RWPE1 (cell line): ENCODE measurements at regions not wholly inside any gene's neighbourhood (a gene's known extent, or its start where the extent isn't known, plus 50 kb on each side); places are given as distances from the start of the nearest gene placed in this dataset.

Experiments
- CTCF ChIA-PET: fragments of 350-600 bp; sonication (Branson Sonifier 250); formaldehyde crosslinking; extraction: SDS; loops from one replicate; lab custom pipeline; 2021; lab: Yijun Ruan, JAX
- POLR2A ChIA-PET: fragments of 400-600 bp; formaldehyde crosslinking; extraction: SDS; loops from one replicate; lab custom pipeline; 2020; ENCODE audit warnings: antibody characterized with exemption; ENCODE audit not compliant: low non-redundant PET; lab: Yijun Ruan, JAX
- DNase-seq: peaks from one replicate; pipeline ENCODE4 v3.0.0; 2012; ENCODE audit warnings: low spot score
- H3K27ac ChIP-seq: fragments of 450-650 bp; 2 replicates; pipeline ENCODE4 v1.5.1; 2017
- CTCF ChIP-seq: fragments of 450-650 bp; conservative IDR thresholded peaks from 2 replicates; pipeline ENCODE4 v1.5.1; 2017; ENCODE audit warnings: low read depth, mild to moderate bottlenecking

GRCh38 chr1:37265156-37265555 lies 209.2 kb upstream of the ZC3H12A start:
- no peak for DNase-seq
- TF ChIP-seq CTCF = no peak
- no peak overlapping the region for H3K27ac ChIP-seq
- POLR2A ChIA-PET = no interaction called here
- CTCF ChIA-PET = no interaction called here

GRCh38 chr1:37265786-37266667 lies 208.4 kb upstream of the ZC3H12A start:
- ChIA-PET CTCF (no interaction called here), POLR2A (no interaction called here)
- no peak for DNase-seq
- H3K27ac ChIP-seq = no peak overlapping the region
- TF ChIP-seq CTCF = no peak

GRCh38 chr1:37267111-37267835 lies 207.1 kb upstream of the ZC3H12A start:
- no peak for TF ChIP-seq CTCF
- H3K27ac ChIP-seq = no peak overlapping the region
- ChIA-PET CTCF (interaction anchor here (0.7 kb wide), 2 partner anchors 11 to 14 kb away, joined by 3 to 4 read pairs; no protein-coding TSS in a partner anchor), POLR2A (no interaction called here)
- DNase-seq = no peak

GRCh38 chr1:37270639-37271038 lies 203.7 kb upstream of the ZC3H12A start:
- no peak for TF ChIP-seq CTCF
- DNase-seq = no peak
- POLR2A ChIA-PET = no interaction called here
- CTCF ChIA-PET = no interaction called here
- H3K27ac ChIP-seq = no peak overlapping the region

- no peak overlapping the region for H3K27ac ChIP-seq
- no peak for DNase-seq
- no peak for TF ChIP-seq CTCF
- ChIA-PET POLR2A (no interaction called here), CTCF (no interaction called here)
Observed at GRCh38 chr1:37272626-37273025, 201.8 kb upstream of the ZC3H12A start.

- no peak for TF ChIP-seq CTCF
- no peak for DNase-seq
- ChIA-PET CTCF (no interaction called here), POLR2A (no interaction called here)
- no peak overlapping the region for H3K27ac ChIP-seq
Observed at GRCh38 chr1:37274486-37274885, 199.9 kb upstream of the ZC3H12A start.
